HCT116 (cell line): ENCODE measurements at regions not wholly inside any gene's neighbourhood (a gene's known extent, or its start where the extent isn't known, plus 50 kb on each side); places are given as distances from the start of the nearest gene placed in this dataset.

Experiments
- ATAC-seq: fragments of 200-7000 bp; cut with Tn5 transposase; 2 replicates; pipeline ENCODE4 v1.9.1; 2020; ENCODE audit warnings: mild to moderate bottlenecking, moderate library complexity
- BruUV-seq: library from RNA; stranded (reverse); fragments of 400-500 nt; replicated peaks from 2 replicates; lab custom pipeline; 2021; lab: Mats Ljungman, UMichigan
- CTCF ChIA-PET: fragments of 300-600 bp; sonication (Branson Sonifier 250); formaldehyde crosslinking; loops from one replicate; lab custom pipeline; 2021; ENCODE audit warnings: antibody characterized with exemption; lab: Charles Lee
- POLR2A ChIA-PET: fragments of 300-600, 350-600 bp; sonication (Branson Sonifier 250); formaldehyde crosslinking; loops from one replicate; lab custom pipeline; 2021; ENCODE audit warnings: antibody characterized with exemption; lab: Charles Lee
- RAD21 ChIA-PET, 2 experiments: fragments of 300-600 bp; sonication (Branson Sonifier 250); formaldehyde crosslinking; loops; one replicate each; lab custom pipeline; 2023; ENCODE audit warnings: low total read pairs in 2 of 2; ENCODE audit not compliant: uncharacterized antibody in 2 of 2, unreplicated experiment in 2 of 2, low non-redundant PET in 1 of 2; lab: Charles Lee
- DNase-seq: peaks from one replicate; pipeline ENCODE4 v3.0.0-alpha.2; 2010; ENCODE audit warnings: low read depth, low spot score
- H2AFZ ChIP-seq: fragments of 200-600 bp; shearing (Covaris generic), sonication (generic); 2 replicates; pipeline ENCODE4 v1.6.1; 2017; ENCODE audit warnings: low read depth, mixed run types, mixed read lengths, antibody characterized with exemption, low read length; ENCODE audit not compliant: poor library complexity, severe bottlenecking
- H3K27ac ChIP-seq: 2 replicates; pipeline ENCODE4 v1.5.1; 2012; ENCODE audit warnings: low read depth, low read length
- H3K27me3 ChIP-seq: fragments of 200-600 bp; sonication (generic); 2 replicates; pipeline ENCODE4 v1.6.1; 2016; ENCODE audit warnings: mixed run types, low read length, mixed read lengths; ENCODE audit not compliant: insufficient read depth
- H3K36me3 ChIP-seq, 2 experiments: fragments of 200-500 bp in 1 of 2; fragments of 200-600 bp in 1 of 2; sonication (Bioruptor generic) in 1 of 2; sonication (generic) in 1 of 2; 2 replicates each; pipeline versions ENCODE4 v1.5.1 to v1.6.1; 2014 to 2016; ENCODE audit warnings: low read length in 2 of 2, inconsistent platforms in 1 of 2, mixed read lengths in 1 of 2, mixed run types in 1 of 2; ENCODE audit not compliant: insufficient read depth in 2 of 2, control insufficient read depth in 1 of 2
- H3K4me1 ChIP-seq, 2 experiments: fragments of 200-600 bp in 1 of 2; sonication (generic) in 1 of 2; 2 replicates each; pipeline versions ENCODE4 v1.5.1 to v1.6.1; 2012 to 2017; ENCODE audit warnings: low read length in 2 of 2, inconsistent platforms in 1 of 2, mild to moderate bottlenecking in 1 of 2, mixed read lengths in 1 of 2, mixed run types in 1 of 2, moderate library complexity in 1 of 2; ENCODE audit not compliant: insufficient read depth in 2 of 2, control insufficient read depth in 1 of 2
- H3K4me2 ChIP-seq: fragments of 200-600 bp; sonication (generic); 2 replicates; pipeline ENCODE4 v1.6.1; 2017; ENCODE audit warnings: mixed run types, low read length, mixed read lengths
- H3K4me3 ChIP-seq, 2 experiments: fragments of 200-600 bp in 1 of 2; sonication (generic) in 1 of 2; replicated peaks in 1 of 2; 2 replicates each; pipeline ENCODE4 v1.5.1; 2011 to 2016; ENCODE audit warnings: low read length in 2 of 2, control low read depth in 1 of 2, low read depth in 1 of 2, mild to moderate bottlenecking in 1 of 2, mixed read lengths in 1 of 2, mixed run types in 1 of 2
- H3K79me2 ChIP-seq: fragments of 200-600 bp; sonication (generic); 2 replicates; pipeline ENCODE4 v1.6.1; 2017; ENCODE audit warnings: mild to moderate bottlenecking, mixed run types, low read length, moderate library complexity, mixed read lengths; ENCODE audit not compliant: insufficient read depth
- H3K9ac ChIP-seq: fragments of 200-600 bp; sonication (generic); 2 replicates; pipeline ENCODE4 v1.6.1; 2016; ENCODE audit warnings: low read length, mixed read lengths
- H3K9me2 ChIP-seq: fragments of 200-600 bp; sonication (generic), shearing (Covaris generic); 2 replicates; pipeline ENCODE4 v1.6.1; 2017; ENCODE audit warnings: mixed run types, mild to moderate bottlenecking, moderate library complexity; ENCODE audit not compliant: insufficient read depth
- H3K9me3 ChIP-seq, 2 experiments: fragments of 200-500 bp in 1 of 2; fragments of 200-600 bp in 1 of 2; sonication (Bioruptor generic) in 1 of 2; sonication (generic) in 1 of 2; 2 replicates each; pipeline ENCODE4 v1.6.1; 2014 to 2017; ENCODE audit warnings: low read length in 2 of 2, mixed read lengths in 2 of 2, inconsistent platforms in 1 of 2, low read depth in 1 of 2, mild to moderate bottlenecking in 1 of 2, mixed run types in 1 of 2, moderate library complexity in 1 of 2; ENCODE audit not compliant: control insufficient read depth in 1 of 2, insufficient read depth in 1 of 2
- H4K20me1 ChIP-seq: fragments of 200-600 bp; sonication (generic), shearing (Covaris generic); 2 replicates; pipeline ENCODE4 v1.6.1; 2017; ENCODE audit warnings: mixed run types, mild to moderate bottlenecking, moderate library complexity; ENCODE audit not compliant: insufficient read depth
- ATF3 ChIP-seq: IDR thresholded peaks from 2 replicates; pipeline ENCODE4 v1.6.1; 2012
- CEBPB ChIP-seq: IDR thresholded peaks from 2 replicates; pipeline ENCODE4 v1.6.1; 2012; ENCODE audit warnings: low read depth
- EGR1 ChIP-seq: IDR thresholded peaks from 2 replicates; pipeline ENCODE4 v1.6.1; 2012; ENCODE audit warnings: low read depth
- ELF1 ChIP-seq: IDR thresholded peaks from 2 replicates; pipeline ENCODE4 v1.6.1; 2012; ENCODE audit warnings: low read depth, borderline replicate concordance
- EZH2 ChIP-seq: fragments of 200-600 bp; sonication (generic); IDR thresholded peaks from 2 replicates; pipeline ENCODE4 v1.6.1; 2017; ENCODE audit warnings: antibody characterized with exemption, mixed run types
- EZH2phosphoT487 ChIP-seq: fragments of 200-600 bp; IDR thresholded peaks from 2 replicates; pipeline ENCODE4 v1.6.1; 2018; ENCODE audit warnings: antibody characterized with exemption, borderline replicate concordance
- FOSL1 ChIP-seq: IDR thresholded peaks from 2 replicates; pipeline ENCODE4 v1.6.1; 2012; ENCODE audit warnings: low read depth
- POLR2A ChIP-seq: IDR thresholded peaks from 2 replicates; pipeline ENCODE4 v1.7.0; 2011; ENCODE audit warnings: borderline replicate concordance; ENCODE audit not compliant: insufficient read depth, insufficient read length; ENCODE audit errors: extremely low read depth
- POLR2AphosphoS5 ChIP-seq: IDR thresholded peaks from 2 replicates; pipeline ENCODE4 v1.6.1; 2011; ENCODE audit warnings: mild to moderate bottlenecking, low read depth, low read length, moderate library complexity
- RAD21 ChIP-seq: IDR thresholded peaks from 2 replicates; pipeline ENCODE4 v1.6.1; 2012; ENCODE audit warnings: low read depth, mild to moderate bottlenecking
- REST ChIP-seq: IDR thresholded peaks from 2 replicates; pipeline ENCODE4 v1.6.1; 2012; ENCODE audit warnings: low read depth
- SIN3A ChIP-seq: IDR thresholded peaks from 2 replicates; pipeline ENCODE4 v1.6.1; 2012; ENCODE audit warnings: low read depth
- SP1 ChIP-seq: IDR thresholded peaks from 2 replicates; pipeline ENCODE4 v1.6.1; 2012; ENCODE audit warnings: low read depth
- SRF ChIP-seq: IDR thresholded peaks from 2 replicates; pipeline ENCODE4 v1.6.1; 2012; ENCODE audit warnings: low read depth
- YY1 ChIP-seq: IDR thresholded peaks from 2 replicates; pipeline ENCODE4 v1.6.1; 2011; ENCODE audit warnings: low read length, low read depth, moderate library complexity, mild to moderate bottlenecking; ENCODE audit not compliant: insufficient replicate concordance; ENCODE audit errors: extremely low read depth
- ZFX ChIP-seq: fragments of 450-650 bp; IDR thresholded peaks from 2 replicates; pipeline ENCODE4 v1.6.1; 2017
- intact Hi-C: fragments of 100-400 bp; cut with micrococcal nuclease; formaldehyde crosslinking; loops from 2 replicates; pipeline ENCODE4 v1.10.0; 2022
- TF ChIP-seq, protein P1 (sequence below), 3 experiments: fragments of 200-600 bp in 1 of 3; sonication (generic) in 1 of 3; IDR thresholded peaks in 2 of 3; conservative IDR thresholded peaks in 1 of 3; 2 replicates each; pipeline ENCODE4 v1.5.1; 2012 to 2017; ENCODE audit warnings: low read depth in 2 of 3, low read length in 2 of 3, antibody characterized with exemption in 1 of 3, borderline replicate concordance in 1 of 3, control low read depth in 1 of 3, mild to moderate bottlenecking in 1 of 3, mixed read lengths in 1 of 3, mixed run types in 1 of 3, moderate library complexity in 1 of 3; ENCODE audit not compliant: insufficient read depth in 1 of 3

DNA sequence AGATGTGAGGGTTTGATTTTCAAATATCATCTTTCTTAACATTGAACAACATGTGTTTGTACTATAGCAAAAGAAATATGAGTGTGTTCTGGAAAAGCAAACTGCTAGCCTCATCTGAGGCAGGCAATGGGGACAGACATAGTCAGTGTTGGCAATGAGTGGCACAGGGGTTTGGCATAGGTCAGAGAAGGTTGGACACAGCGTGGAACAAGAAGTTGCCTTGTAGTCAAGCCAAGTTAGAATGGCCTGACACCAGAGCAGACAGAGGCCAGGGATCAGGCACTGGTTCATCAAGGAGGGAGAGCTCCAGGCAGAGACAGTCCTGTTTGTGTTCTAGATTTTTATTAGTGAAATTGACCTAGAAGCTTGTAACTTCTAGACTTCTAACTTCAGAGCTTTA is 100.8 kb upstream of the TANK start (continued):
- TF ChIP-seq SRF: no peak
- no peak for TF ChIP-seq RAD21
- no peak for TF ChIP-seq ELF1
- no peak for TF ChIP-seq POLR2AphosphoS5
- TF ChIP-seq, all 23 proteins: peak for 0

GRCh38 chr2:161061786-161062185 is 98.4 kb upstream of the TANK start:
- no peak overlapping the region for H3K4me2 ChIP-seq

More at GRCh38 chr2:161061786-161062185, 98.4 kb upstream of the TANK start:
- ATAC-seq (no peak), DNase-seq (no peak)
- no peaks in the 10 kb centered on the region for H3K36me3 ChIP-seq
- H3K27me3 ChIP-seq: no peaks in the 10 kb centered on the region
- TF ChIP-seq POLR2AphosphoS5 (no peak), ATF3 (no peak), SIN3A (no peak), ZFX (no peak), RAD21 (no peak), CEBPB (no peak), YY1 (no peak), REST (no peak), POLR2A (no peak), EZH2phosphoT487 (no peak), EGR1 (no peak), ELF1 (no peak), SRF (no peak), FOSL1 (no peak), EZH2 (no peak), SP1 (no peak)
- TF ChIP-seq, protein P1, sequence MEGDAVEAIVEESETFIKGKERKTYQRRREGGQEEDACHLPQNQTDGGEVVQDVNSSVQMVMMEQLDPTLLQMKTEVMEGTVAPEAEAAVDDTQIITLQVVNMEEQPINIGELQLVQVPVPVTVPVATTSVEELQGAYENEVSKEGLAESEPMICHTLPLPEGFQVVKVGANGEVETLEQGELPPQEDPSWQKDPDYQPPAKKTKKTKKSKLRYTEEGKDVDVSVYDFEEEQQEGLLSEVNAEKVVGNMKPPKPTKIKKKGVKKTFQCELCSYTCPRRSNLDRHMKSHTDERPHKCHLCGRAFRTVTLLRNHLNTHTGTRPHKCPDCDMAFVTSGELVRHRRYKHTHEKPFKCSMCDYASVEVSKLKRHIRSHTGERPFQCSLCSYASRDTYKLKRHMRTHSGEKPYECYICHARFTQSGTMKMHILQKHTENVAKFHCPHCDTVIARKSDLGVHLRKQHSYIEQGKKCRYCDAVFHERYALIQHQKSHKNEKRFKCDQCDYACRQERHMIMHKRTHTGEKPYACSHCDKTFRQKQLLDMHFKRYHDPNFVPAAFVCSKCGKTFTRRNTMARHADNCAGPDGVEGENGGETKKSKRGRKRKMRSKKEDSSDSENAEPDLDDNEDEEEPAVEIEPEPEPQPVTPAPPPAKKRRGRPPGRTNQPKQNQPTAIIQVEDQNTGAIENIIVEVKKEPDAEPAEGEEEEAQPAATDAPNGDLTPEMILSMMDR (IDR thresholded peaks at IDR 0.05 in 2 of 3, conservative IDR thresholded peaks at IDR 0.05 in 1 of 3; ENCODE audit: borderline replicate concordance in 1 of 3, insufficient read depth in 1 of 3, low read depth in 2 of 3, low read length in 2 of 3): no peak
- ChIA-PET POLR2A (no interaction called here), RAD21 (no interaction called here), CTCF (interaction anchor here (1.4 kb wide), 1 partner anchor 708 kb away, joined by 4 read pairs; no protein-coding TSS in a partner anchor)
- no peak overlapping the region for H3K27ac ChIP-seq
- H3K9me2 ChIP-seq: no peaks in the 10 kb centered on the region
- no peaks in the 10 kb centered on the region for H3K9me3 ChIP-seq
- no peaks in the 10 kb centered on the region for H3K79me2 ChIP-seq
- H4K20me1 ChIP-seq: no peaks in the 10 kb centered on the region
- no peak overlapping the region for H2AFZ ChIP-seq
- intact Hi-C loops: loop anchor here (2.0 to 5.0 kb wide), 2 partner anchors 211 to 951 kb away; no protein-coding TSS in a partner anchor
- H3K9ac ChIP-seq: no peak overlapping the region
- peaks cover 0 to 9% of the 10 kb centered on the region in 2 experiments; a peak in 3 of 4 replicates for H3K4me1 ChIP-seq
- H3K4me3 ChIP-seq: no peak overlapping the region
- no TSS peak for BruUV-seq
